Fibroblast of lung (primary cell): ENCODE measurements at regions not wholly inside any gene's neighbourhood (a gene's known extent, or its start where the extent isn't known, plus 50 kb on each side); places are given as distances from the start of the nearest gene placed in this dataset.

Experiments used
- CTCF ChIP-seq, 2 donors: IDR thresholded peaks in 1 of 2; conservative IDR thresholded peaks in 1 of 2; 1 replicate in 1 of 2; 2 replicates in 1 of 2; pipeline ENCODE4 v1.5.1; 2011 to 2012; ENCODE audit warnings: low read length in 2 of 2, control low read depth in 1 of 2, inconsistent platforms in 1 of 2, low read depth in 1 of 2, mild to moderate bottlenecking in 1 of 2
- EZH2 ChIP-seq: IDR thresholded peaks from 2 replicates; pipeline ENCODE4 v1.5.1; 2012; ENCODE audit warnings: low read length, control low read depth, mild to moderate bottlenecking; ENCODE audit errors: missing control alignments

DNA sequence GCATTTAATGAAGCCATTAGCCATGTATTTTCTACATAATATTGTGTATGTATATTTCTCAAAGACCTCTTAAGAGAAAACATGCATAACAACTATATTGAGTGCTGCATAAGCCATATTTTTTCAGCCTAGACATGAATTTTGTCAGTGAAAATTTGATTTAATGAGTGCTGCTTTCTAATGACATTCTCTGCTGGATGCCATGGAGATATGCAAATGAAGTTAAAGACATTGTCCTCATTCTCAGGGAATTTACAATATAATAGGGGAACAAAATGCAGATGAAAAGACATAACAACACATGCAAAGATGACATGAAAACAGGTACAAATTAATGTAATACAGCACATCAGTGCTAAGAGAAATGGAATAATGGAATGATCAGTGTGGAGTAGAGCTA lies 118.7 kb downstream of the ATOH1 start:
- TF ChIP-seq CTCF (conservative IDR thresholded peaks at IDR 0.05 in 1 of 2, IDR thresholded peaks at IDR 0.05 in 1 of 2; ENCODE audit: low read depth in 1 of 2, low read length in 2 of 2) = no peak
- no peak for TF ChIP-seq EZH2
